A549 (cell line): ENCODE measurements at regions not wholly inside any gene's neighbourhood (a gene's known extent, or its start where the extent isn't known, plus 50 kb on each side); places are given as distances from the start of the nearest gene placed in this dataset.
"Not testable (repeated sequence)": the region's sequence is repeated elsewhere in the genome, so short reads cannot be mapped to it uniquely, and the experiment has no call there.

ENCODE experiments used
- ATAC-seq, 2 experiments: fragments of 200-7000 bp in 1 of 2; fragments of >200 bp in 1 of 2; cut with Nextera tagmentation in 1 of 2; cut with Tn5 transposase in 1 of 2; 3 replicates each; pipeline versions ENCODE4 v1.8.0 to v1.9.1; 2018 to 2020; ENCODE audit warnings: mild to moderate bottlenecking in 1 of 2, moderate library complexity in 1 of 2
- CTCF ChIA-PET: fragments of 300-600 bp; sonication (Branson Sonifier 250); formaldehyde crosslinking; extraction: SDS; loops from one replicate; lab custom pipeline; 2021; ENCODE audit warnings: antibody characterized with exemption, inconsistent platforms; lab: Yijun Ruan, JAX
- POLR2A ChIA-PET: fragments of 350-600 bp; formaldehyde crosslinking; extraction: SDS; loops from one replicate; lab custom pipeline; 2021; ENCODE audit warnings: antibody characterized with exemption, inconsistent platforms; lab: Yijun Ruan, JAX
- DNase-seq, 2 experiments: peaks; one replicate each; pipeline versions ENCODE4 v3.0.0 to v3.0.0-alpha.2; 2011 to 2016; ENCODE audit warnings: low read depth in 1 of 2, low spot score in 1 of 2
- FAIRE-seq: peaks from 2 replicates; lab custom pipeline; 2011; peaks lifted over from hg19 to GRCh38; lab: Jason Lieb, UNC
- H3K27ac ChIP-seq, 2 experiments: fragments of >200 bp; sonication (Bioruptor Twin); formaldehyde crosslinking; 3 replicates each; pipeline ENCODE4 v1.5.1; 2016 to 2017
- H3K4me1 ChIP-seq: fragments of >200 bp; sonication (Bioruptor Twin); formaldehyde crosslinking; 3 replicates; pipeline ENCODE4 v1.6.1; 2016
- H3K4me2 ChIP-seq: fragments of >200 bp; sonication (Bioruptor Twin); formaldehyde crosslinking; 3 replicates; pipeline ENCODE4 v1.6.1; 2016
- H3K4me3 ChIP-seq: fragments of >200 bp; sonication (Bioruptor Twin); formaldehyde crosslinking; 3 replicates; pipeline ENCODE4 v1.5.1; 2016
- H3K9me3 ChIP-seq: fragments of >200 bp; sonication (Bioruptor Twin); formaldehyde crosslinking; 3 replicates; pipeline ENCODE4 v1.6.1; 2016
- ATOH8 ChIP-seq: fragments of 250-450 bp; sonication (Bioruptor Pico); IDR thresholded peaks from 2 replicates; pipeline ENCODE4 v1.5.0; 2020; ENCODE audit warnings: low read depth, mild to moderate bottlenecking, moderate library complexity
- BCL3 ChIP-seq: fragments of >200 bp; sonication (Bioruptor Twin); formaldehyde crosslinking; IDR thresholded peaks from 3 replicates; pipeline ENCODE4 v1.6.1; 2016
- CBX2 ChIP-seq: fragments of 200-600 bp; sonication (generic); IDR thresholded peaks from 2 replicates; pipeline ENCODE4 v1.6.1; 2016; ENCODE audit warnings: low read depth, mild to moderate bottlenecking, borderline replicate concordance
- CEBPB ChIP-seq, 2 experiments: fragments of >200 bp in 1 of 2; sonication (Bioruptor Twin) in 1 of 2; formaldehyde crosslinking in 1 of 2; IDR thresholded peaks; 2 replicates each; pipeline ENCODE4 v1.6.1; 2012 to 2016
- EHMT2 ChIP-seq: fragments of 200-600 bp; sonication (generic); IDR thresholded peaks from 2 replicates; pipeline ENCODE4 v1.6.1; 2016; ENCODE audit warnings: antibody characterized with exemption, low read depth, mild to moderate bottlenecking, moderate library complexity
- EP300 ChIP-seq, 2 experiments: fragments of >200 bp; sonication (Bioruptor Twin); formaldehyde crosslinking; IDR thresholded peaks; 2 replicates in 1 of 2; 3 replicates in 1 of 2; pipeline ENCODE4 v1.6.1; 2016 to 2017
- ESRRA ChIP-seq: fragments of 150-350 bp; IDR thresholded peaks from 2 replicates; pipeline ENCODE4 v1.6.1; 2014; ENCODE audit warnings: mild to moderate bottlenecking, low read length, borderline replicate concordance
- GATA3 ChIP-seq: IDR thresholded peaks from 2 replicates; pipeline ENCODE4 v1.6.1; 2012; ENCODE audit warnings: borderline replicate concordance
- HES2 ChIP-seq: fragments of >200 bp; sonication (Bioruptor Twin); formaldehyde crosslinking; IDR thresholded peaks from 2 replicates; pipeline ENCODE4 v1.6.1; 2016
- HEYL ChIP-seq: fragments of 250-450 bp; sonication (Bioruptor Pico); IDR thresholded peaks from 2 replicates; pipeline ENCODE4 v1.8.0; 2021; ENCODE audit warnings: mild to moderate bottlenecking, moderate library complexity
- HOXA7 ChIP-seq: fragments of 250-450 bp; sonication (Bioruptor Pico); IDR thresholded peaks from 2 replicates; pipeline ENCODE4 v1.5.0; 2020; ENCODE audit warnings: mild to moderate bottlenecking, moderate library complexity
- KDM1A ChIP-seq: fragments of 200-600 bp; sonication (generic); IDR thresholded peaks from 2 replicates; pipeline ENCODE4 v1.6.1; 2016; ENCODE audit warnings: low read depth, mild to moderate bottlenecking
- MAZ ChIP-seq: fragments of 150-350 bp; IDR thresholded peaks from 2 replicates; pipeline ENCODE4 v1.6.1; 2014; ENCODE audit warnings: antibody characterized with exemption, low read depth, low read length, borderline replicate concordance
- NPAS2 ChIP-seq: fragments of 250-450 bp; sonication (Bioruptor Pico); IDR thresholded peaks from 2 replicates; pipeline ENCODE4 v1.8.0; 2022; ENCODE audit warnings: mild to moderate bottlenecking, moderate library complexity, borderline replicate concordance
- NR3C1 ChIP-seq: fragments of >200 bp; sonication (Bioruptor Twin); formaldehyde crosslinking; IDR thresholded peaks from 3 replicates; pipeline ENCODE4 v1.6.1; 2017
- RAD21 ChIP-seq, 2 experiments: fragments of >200 bp in 1 of 2; sonication (Bioruptor Twin) in 1 of 2; formaldehyde crosslinking in 1 of 2; IDR thresholded peaks in 1 of 2; conservative IDR thresholded peaks in 1 of 2; 2 replicates in 1 of 2; 3 replicates in 1 of 2; pipeline ENCODE4 v1.6.1; 2012 to 2018; ENCODE audit warnings: inconsistent platforms in 1 of 2
- RARB ChIP-seq: fragments of 250-450 bp; sonication (Bioruptor Pico); IDR thresholded peaks from 2 replicates; pipeline ENCODE4 v1.8.0; 2021; ENCODE audit warnings: mild to moderate bottlenecking, moderate library complexity
- REST ChIP-seq: fragments of 200-600 bp; sonication (generic); IDR thresholded peaks from 2 replicates; pipeline ENCODE4 v1.6.1; 2016; ENCODE audit warnings: antibody characterized with exemption, mild to moderate bottlenecking, moderate library complexity
- RFX5 ChIP-seq: fragments of 450-650 bp; IDR thresholded peaks from 2 replicates; pipeline ENCODE4 v1.7.1; 2014; ENCODE audit warnings: antibody characterized with exemption, mild to moderate bottlenecking, moderate library complexity
- SMC3 ChIP-seq: fragments of >200 bp; sonication (Bioruptor Twin); formaldehyde crosslinking; IDR thresholded peaks from 3 replicates; pipeline ENCODE4 v1.6.1; 2018; ENCODE audit warnings: inconsistent platforms
- SREBF2 ChIP-seq: fragments of 450-650 bp; IDR thresholded peaks from 2 replicates; pipeline ENCODE4 v1.6.1; 2014; ENCODE audit warnings: mild to moderate bottlenecking, moderate library complexity
- USF2 ChIP-seq: fragments of 450-650 bp; IDR thresholded peaks from 2 replicates; pipeline ENCODE4 v1.6.1; 2014; ENCODE audit warnings: antibody characterized with exemption
- ZFP36 ChIP-seq: fragments of 450-650 bp; IDR thresholded peaks from 2 replicates; pipeline ENCODE4 v1.6.1; 2014; ENCODE audit warnings: borderline replicate concordance; ENCODE audit not compliant: partially characterized antibody
- ZNF302 ChIP-seq: fragments of 250-450 bp; sonication (Bioruptor Pico); IDR thresholded peaks from 2 replicates; pipeline ENCODE4 v1.9.0; 2021; ENCODE audit warnings: inconsistent platforms, mild to moderate bottlenecking, moderate library complexity
- WGBS: methylation state at CpG from one replicate; pipeline ENCODE4 v1.1.6; 2017; ENCODE audit errors: missing lambda C conversion rate; 5-methylcytosine and 5-hydroxymethylcytosine counted together

GRCh38 chr6:14891820-14892375, 354.0 kb upstream of the JARID2 start:
- H3K4me1 ChIP-seq, H3K9me3 ChIP-seq, FAIRE-seq, CTCF ChIA-PET, POLR2A ChIA-PET, H3K27ac ChIP-seq, H3K4me3 ChIP-seq, H3K4me2 ChIP-seq, DNase-seq, ATAC-seq: not testable (repeated sequence)
- WGBS, result 75% methylated on average over 9 of the region's 9 CpGs

GRCh38 chr6:14894105-14894504, 351.8 kb upstream of the JARID2 start:
- TF ChIP-seq CEBPB (IDR thresholded peaks at IDR 0.05) (no peak), MAZ (no peak)
- TF ChIP-seq, all 56 proteins: peak for 0
- no peak for DNase-seq
- WGBS, result 68% methylated on average over 2 of the region's 2 CpGs
- H3K27ac ChIP-seq, result no peak overlapping the region
- CTCF ChIA-PET, result interaction anchor here (1.4 kb wide), 1 partner anchor 10 kb away, joined by 3 read pairs; no protein-coding TSS in a partner anchor
- no peak overlapping the region for H3K4me3 ChIP-seq
- 0 out of 3 replicates have a peak, but pooled peaks cover 4% of the 10 kb centered on the region for H3K4me1 ChIP-seq
- FAIRE-seq, result no peak
- H3K9me3 ChIP-seq, result no peaks in the 10 kb centered on the region
- POLR2A ChIA-PET, result no interaction called here
- no peak for ATAC-seq
- H3K4me2 ChIP-seq, result no peak overlapping the region

- POLR2A ChIA-PET, result no interaction called here
- ATAC-seq (no peak), FAIRE-seq (no peak)
- H3K9me3 ChIP-seq, result no peaks in the 10 kb centered on the region
- 55% methylated on average over 4 of the region's 4 CpGs for WGBS
- H3K4me2 ChIP-seq, result no peak overlapping the region
- TF ChIP-seq HOXA7, result no peak
- TF ChIP-seq GATA3, result no peak
- no peak for TF ChIP-seq KDM1A
- no peak for TF ChIP-seq NPAS2 (CRISPR knock-in tag)
- no peak for TF ChIP-seq ZNF302 (CRISPR knock-in tag)
- TF ChIP-seq ESRRA, result no peak
- TF ChIP-seq BCL3, result no peak
- TF ChIP-seq NR3C1, result no peak
- TF ChIP-seq HES2, result no peak
- TF ChIP-seq, all 56 proteins: peak for 0
- CTCF ChIA-PET, result no interaction called here
- Histone ChIP-seq H3K27ac (no peak overlapping the region), H3K4me1 (no peaks in the 10 kb centered on the region), H3K4me3 (no peak overlapping the region)
- DNase-seq, result no peak
Measured at GRCh38 chr6:14896475-14896874, 349.4 kb upstream of the JARID2 start.

- H3K4me1 ChIP-seq, result no peaks in the 10 kb centered on the region
- POLR2A ChIA-PET, result no interaction called here
- ATAC-seq, result no peak
- no peak for TF ChIP-seq RAD21 (conservative IDR thresholded peaks at IDR 0.05 in 1 of 2, IDR thresholded peaks at IDR 0.05 in 1 of 2)
- TF ChIP-seq CBX2, result no peak
- no peak for TF ChIP-seq KDM1A
- no peak for TF ChIP-seq REST
- TF ChIP-seq RFX5, result no peak
- TF ChIP-seq ATOH8 (CRISPR knock-in tag), result no peak
- no peak for TF ChIP-seq MAZ
- TF ChIP-seq CEBPB (IDR thresholded peaks at IDR 0.05), result no peak
- no peak for TF ChIP-seq USF2
- TF ChIP-seq SREBF2, result no peak
- TF ChIP-seq SMC3, result no peak
- TF ChIP-seq EP300 (IDR thresholded peaks at IDR 0.05), result no peak
- TF ChIP-seq HEYL (CRISPR knock-in tag), result no peak
- no peak for TF ChIP-seq ESRRA
- TF ChIP-seq EHMT2, result no peak
- no peak for TF ChIP-seq RARB (CRISPR knock-in tag)
- no peak for TF ChIP-seq ZFP36
- TF ChIP-seq, all 56 proteins: peak for 0
- Histone ChIP-seq H3K9me3 (no peaks in the 10 kb centered on the region), H3K27ac (no peak overlapping the region), H3K4me2 (no peak overlapping the region), H3K4me3 (no peak overlapping the region)
- FAIRE-seq (no peak), DNase-seq (no peak)
- CTCF ChIA-PET, result no interaction called here
- WGBS, result 80% methylated on average over 5 of the region's 5 CpGs
Measured at GRCh38 chr6:14897831-14898230, 348.0 kb upstream of the JARID2 start.
